ENCODE measurements at regions not wholly inside any gene's neighbourhood (a gene's known extent, or its start where the extent isn't known, plus 50 kb on each side); places are given as distances from the start of the nearest gene placed in this dataset.

- H3K4me1 Mint-ChIP-seq = no peaks in the 10 kb centered on the region
- POLR2A ChIA-PET = no interaction called here
- no peaks in the 10 kb centered on the region for H3K9me3 Mint-ChIP-seq
- H3K27ac Mint-ChIP-seq = no peak overlapping the region
- no peak for ATAC-seq
- TF ChIP-seq, protein P1, sequence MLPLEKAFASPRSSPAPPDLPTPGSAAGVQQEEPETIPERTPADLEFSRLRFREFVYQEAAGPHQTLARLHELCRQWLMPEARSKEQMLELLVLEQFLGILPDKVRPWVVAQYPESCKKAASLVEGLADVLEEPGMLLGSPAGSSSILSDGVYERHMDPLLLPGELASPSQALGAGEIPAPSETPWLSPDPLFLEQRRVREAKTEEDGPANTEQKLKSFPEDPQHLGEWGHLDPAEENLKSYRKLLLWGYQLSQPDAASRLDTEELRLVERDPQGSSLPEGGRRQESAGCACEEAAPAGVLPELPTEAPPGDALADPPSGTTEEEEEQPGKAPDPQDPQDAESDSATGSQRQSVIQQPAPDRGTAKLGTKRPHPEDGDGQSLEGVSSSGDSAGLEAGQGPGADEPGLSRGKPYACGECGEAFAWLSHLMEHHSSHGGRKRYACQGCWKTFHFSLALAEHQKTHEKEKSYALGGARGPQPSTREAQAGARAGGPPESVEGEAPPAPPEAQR (CRISPR knock-in tag; IDR thresholded peaks at IDR 0.05) = no peak
- TF ChIP-seq SMAD4 (CRISPR knock-in tag; IDR thresholded peaks at IDR 0.05) (no peak), MAX (CRISPR knock-in tag; IDR thresholded peaks at IDR 0.05) (no peak), STAT6 (CRISPR knock-in tag; conservative IDR thresholded peaks at IDR 0.05; ENCODE audit: low read depth) (no peak), ZNF416 (CRISPR knock-in tag; IDR thresholded peaks at IDR 0.05) (no peak)
- no peaks in the 10 kb centered on the region for H3K27me3 Mint-ChIP-seq (ENCODE audit: low read depth)
- H3K36me3 Mint-ChIP-seq = no peaks in the 10 kb centered on the region
- DNase-seq (ENCODE audit: low spot score) = no peak
- H3K4me3 Mint-ChIP-seq = no peak overlapping the region
- CTCF ChIA-PET = no interaction called here
Observed at GRCh38 chr9:26567976-26568375, 324.6 kb downstream of the CAAP1 start.

- H3K27ac Mint-ChIP-seq = no peak overlapping the region
- no peak for ATAC-seq
- TF ChIP-seq ZNF219 (CRISPR knock-in tag; IDR thresholded peaks at IDR 0.05; ENCODE audit: borderline replicate concordance) = no peak
- TF ChIP-seq, protein P2, sequence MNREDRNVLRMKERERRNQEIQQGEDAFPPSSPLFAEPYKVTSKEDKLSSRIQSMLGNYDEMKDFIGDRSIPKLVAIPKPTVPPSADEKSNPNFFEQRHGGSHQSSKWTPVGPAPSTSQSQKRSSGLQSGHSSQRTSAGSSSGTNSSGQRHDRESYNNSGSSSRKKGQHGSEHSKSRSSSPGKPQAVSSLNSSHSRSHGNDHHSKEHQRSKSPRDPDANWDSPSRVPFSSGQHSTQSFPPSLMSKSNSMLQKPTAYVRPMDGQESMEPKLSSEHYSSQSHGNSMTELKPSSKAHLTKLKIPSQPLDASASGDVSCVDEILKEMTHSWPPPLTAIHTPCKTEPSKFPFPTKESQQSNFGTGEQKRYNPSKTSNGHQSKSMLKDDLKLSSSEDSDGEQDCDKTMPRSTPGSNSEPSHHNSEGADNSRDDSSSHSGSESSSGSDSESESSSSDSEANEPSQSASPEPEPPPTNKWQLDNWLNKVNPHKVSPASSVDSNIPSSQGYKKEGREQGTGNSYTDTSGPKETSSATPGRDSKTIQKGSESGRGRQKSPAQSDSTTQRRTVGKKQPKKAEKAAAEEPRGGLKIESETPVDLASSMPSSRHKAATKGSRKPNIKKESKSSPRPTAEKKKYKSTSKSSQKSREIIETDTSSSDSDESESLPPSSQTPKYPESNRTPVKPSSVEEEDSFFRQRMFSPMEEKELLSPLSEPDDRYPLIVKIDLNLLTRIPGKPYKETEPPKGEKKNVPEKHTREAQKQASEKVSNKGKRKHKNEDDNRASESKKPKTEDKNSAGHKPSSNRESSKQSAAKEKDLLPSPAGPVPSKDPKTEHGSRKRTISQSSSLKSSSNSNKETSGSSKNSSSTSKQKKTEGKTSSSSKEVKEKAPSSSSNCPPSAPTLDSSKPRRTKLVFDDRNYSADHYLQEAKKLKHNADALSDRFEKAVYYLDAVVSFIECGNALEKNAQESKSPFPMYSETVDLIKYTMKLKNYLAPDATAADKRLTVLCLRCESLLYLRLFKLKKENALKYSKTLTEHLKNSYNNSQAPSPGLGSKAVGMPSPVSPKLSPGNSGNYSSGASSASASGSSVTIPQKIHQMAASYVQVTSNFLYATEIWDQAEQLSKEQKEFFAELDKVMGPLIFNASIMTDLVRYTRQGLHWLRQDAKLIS (CRISPR knock-in tag; IDR thresholded peaks at IDR 0.05; ENCODE audit: borderline replicate concordance) = no peak
- no peak for TF ChIP-seq RORB (CRISPR knock-in tag; IDR thresholded peaks at IDR 0.05)
- TF ChIP-seq TP53 (CRISPR knock-in tag; IDR thresholded peaks at IDR 0.05) = no peak
- no peak for TF ChIP-seq KAT7 (CRISPR knock-in tag; IDR thresholded peaks at IDR 0.05; ENCODE audit: borderline replicate concordance)
- TF ChIP-seq PREB (CRISPR knock-in tag; IDR thresholded peaks at IDR 0.05; ENCODE audit: borderline replicate concordance) = no peak
- TF ChIP-seq, protein P3, sequence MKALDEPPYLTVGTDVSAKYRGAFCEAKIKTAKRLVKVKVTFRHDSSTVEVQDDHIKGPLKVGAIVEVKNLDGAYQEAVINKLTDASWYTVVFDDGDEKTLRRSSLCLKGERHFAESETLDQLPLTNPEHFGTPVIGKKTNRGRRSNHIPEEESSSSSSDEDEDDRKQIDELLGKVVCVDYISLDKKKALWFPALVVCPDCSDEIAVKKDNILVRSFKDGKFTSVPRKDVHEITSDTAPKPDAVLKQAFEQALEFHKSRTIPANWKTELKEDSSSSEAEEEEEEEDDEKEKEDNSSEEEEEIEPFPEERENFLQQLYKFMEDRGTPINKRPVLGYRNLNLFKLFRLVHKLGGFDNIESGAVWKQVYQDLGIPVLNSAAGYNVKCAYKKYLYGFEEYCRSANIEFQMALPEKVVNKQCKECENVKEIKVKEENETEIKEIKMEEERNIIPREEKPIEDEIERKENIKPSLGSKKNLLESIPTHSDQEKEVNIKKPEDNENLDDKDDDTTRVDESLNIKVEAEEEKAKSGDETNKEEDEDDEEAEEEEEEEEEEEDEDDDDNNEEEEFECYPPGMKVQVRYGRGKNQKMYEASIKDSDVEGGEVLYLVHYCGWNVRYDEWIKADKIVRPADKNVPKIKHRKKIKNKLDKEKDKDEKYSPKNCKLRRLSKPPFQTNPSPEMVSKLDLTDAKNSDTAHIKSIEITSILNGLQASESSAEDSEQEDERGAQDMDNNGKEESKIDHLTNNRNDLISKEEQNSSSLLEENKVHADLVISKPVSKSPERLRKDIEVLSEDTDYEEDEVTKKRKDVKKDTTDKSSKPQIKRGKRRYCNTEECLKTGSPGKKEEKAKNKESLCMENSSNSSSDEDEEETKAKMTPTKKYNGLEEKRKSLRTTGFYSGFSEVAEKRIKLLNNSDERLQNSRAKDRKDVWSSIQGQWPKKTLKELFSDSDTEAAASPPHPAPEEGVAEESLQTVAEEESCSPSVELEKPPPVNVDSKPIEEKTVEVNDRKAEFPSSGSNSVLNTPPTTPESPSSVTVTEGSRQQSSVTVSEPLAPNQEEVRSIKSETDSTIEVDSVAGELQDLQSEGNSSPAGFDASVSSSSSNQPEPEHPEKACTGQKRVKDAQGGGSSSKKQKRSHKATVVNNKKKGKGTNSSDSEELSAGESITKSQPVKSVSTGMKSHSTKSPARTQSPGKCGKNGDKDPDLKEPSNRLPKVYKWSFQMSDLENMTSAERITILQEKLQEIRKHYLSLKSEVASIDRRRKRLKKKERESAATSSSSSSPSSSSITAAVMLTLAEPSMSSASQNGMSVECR (CRISPR knock-in tag; IDR thresholded peaks at IDR 0.05; ENCODE audit: borderline replicate concordance) = no peak
- TF ChIP-seq EMX1 (CRISPR knock-in tag; IDR thresholded peaks at IDR 0.05) = no peak
- no peak for TF ChIP-seq CREM (CRISPR knock-in tag; IDR thresholded peaks at IDR 0.05)
- no peak for TF ChIP-seq RELA (CRISPR knock-in tag; IDR thresholded peaks at IDR 0.05; ENCODE audit: borderline replicate concordance)
- no peak for TF ChIP-seq ESRRA (CRISPR knock-in tag; IDR thresholded peaks at IDR 0.05; ENCODE audit: borderline replicate concordance)
- no peak for TF ChIP-seq ATF6 (CRISPR knock-in tag; IDR thresholded peaks at IDR 0.05)
- no peak for TF ChIP-seq GABPB1 (CRISPR knock-in tag; IDR thresholded peaks at IDR 0.05)
- DNase-seq (ENCODE audit: low spot score) = no peak
- H3K36me3 Mint-ChIP-seq = no peaks in the 10 kb centered on the region
- H3K9me3 Mint-ChIP-seq = peaks cover 6% of the 10 kb centered on the region
- ChIA-PET POLR2A (no interaction called here), CTCF (interaction anchor here (0.9 kb wide), 1 partner anchor 64 kb away, joined by 3 read pairs; no protein-coding TSS in a partner anchor)
- H3K4me1 Mint-ChIP-seq = no peaks in the 10 kb centered on the region
- H3K27me3 Mint-ChIP-seq (ENCODE audit: low read depth) = no peaks in the 10 kb centered on the region
- H3K4me3 Mint-ChIP-seq = no peak overlapping the region
Observed at GRCh38 chr9:26566141-26566540, 326.5 kb downstream of the CAAP1 start.
